Caki2 (cell line): ENCODE measurements at regions not wholly inside any gene's neighbourhood (a gene's known extent, or its start where the extent isn't known, plus 50 kb on each side); places are given as distances from the start of the nearest gene placed in this dataset.
"Not testable (repeated sequence)": the region's sequence is repeated elsewhere in the genome, so short reads cannot be mapped to it uniquely, and the experiment has no call there.

ENCODE experiments used
- DNase-seq: peaks from one replicate; pipeline ENCODE4 v3.0.0-alpha.2; 2015; ENCODE audit warnings: low read depth
- in situ Hi-C: cut with HindIII; loops from 2 replicates; pipeline ENCODE4 v1.10.0; 2016; ENCODE audit warnings: low sequenced_read_pairs, low pct_unique_long_range_greater_than_20kb, mixed read lengths

- no peak for DNase-seq
- in situ Hi-C loops: no loop called here
These were observed 109.4 kb upstream of the H2AZ1 start for GRCh38 chr4:100059467-100059866.

DNA sequence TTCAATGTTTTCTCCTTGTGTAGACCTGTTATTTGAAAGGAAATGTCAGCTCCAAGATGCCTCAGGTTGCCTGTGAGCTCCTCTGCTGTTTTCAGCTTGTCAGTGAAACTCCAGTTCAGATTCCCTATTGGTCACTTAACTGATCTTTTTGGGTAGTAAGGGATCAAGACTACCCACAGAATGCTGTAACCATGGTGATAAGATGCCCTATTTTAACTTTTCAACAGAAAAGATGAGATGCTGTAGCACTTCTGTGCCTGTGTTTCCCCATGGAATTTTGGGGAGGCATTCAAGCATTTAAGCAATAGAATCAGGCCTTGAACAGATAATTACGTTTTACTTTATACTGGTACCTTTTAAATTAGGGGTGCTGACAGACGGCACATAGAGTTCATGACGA, 106.6 kb upstream of the H2AZ1 start:
- in situ Hi-C loops: no loop called here
- DNase-seq: no peak

- in situ Hi-C loops: no loop called here
- DNase-seq: no peak
These were observed 104.0 kb upstream of the H2AZ1 start for GRCh38 chr4:100054071-100054470.

- DNase-seq: no peak
- in situ Hi-C loops: no loop called here
These were observed 99.8 kb upstream of the H2AZ1 start for GRCh38 chr4:100049872-100050271.

DNA sequence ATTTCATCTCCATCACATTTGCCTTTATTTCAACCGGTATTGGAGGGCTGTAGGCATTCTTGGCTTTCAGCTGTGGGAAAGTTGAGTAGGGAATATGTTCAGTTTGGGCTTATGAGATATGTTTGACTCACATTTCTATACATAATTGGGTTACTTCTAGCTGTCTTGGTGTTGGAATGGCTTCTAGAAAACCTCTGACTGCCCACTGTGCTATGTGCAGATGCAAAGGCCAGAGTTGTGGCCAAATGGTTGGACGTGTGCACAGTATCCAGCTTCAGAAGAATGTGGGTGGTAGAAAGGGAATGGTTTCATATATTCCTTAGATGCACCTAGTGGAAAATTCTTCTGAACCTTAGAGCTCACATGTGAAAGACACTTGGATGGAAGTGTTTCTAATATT, 92.6 kb upstream of the H2AZ1 start:
- in situ Hi-C loops: no loop called here
- DNase-seq: no peak

DNA sequence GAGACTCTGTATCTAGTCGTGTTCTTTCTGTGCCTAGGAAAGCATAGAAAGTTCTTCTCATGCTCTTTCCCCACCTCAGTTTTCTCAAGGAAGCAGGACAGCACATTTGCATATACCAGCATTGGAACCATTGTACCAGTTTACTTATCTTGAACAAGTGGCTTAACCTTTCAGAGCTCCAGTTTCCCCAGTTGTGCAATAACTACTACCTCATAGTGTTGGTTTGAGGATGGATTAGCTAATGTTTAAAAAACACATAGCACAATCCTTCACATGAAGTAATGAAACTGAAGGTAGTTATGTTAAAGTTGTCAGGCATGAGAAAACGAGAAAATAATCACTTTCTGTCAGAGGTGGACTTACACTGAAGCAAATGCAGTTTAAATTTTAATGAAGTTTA, 92.2 kb upstream of the H2AZ1 start:
- in situ Hi-C loops: no loop called here
- DNase-seq: no peak

DNA sequence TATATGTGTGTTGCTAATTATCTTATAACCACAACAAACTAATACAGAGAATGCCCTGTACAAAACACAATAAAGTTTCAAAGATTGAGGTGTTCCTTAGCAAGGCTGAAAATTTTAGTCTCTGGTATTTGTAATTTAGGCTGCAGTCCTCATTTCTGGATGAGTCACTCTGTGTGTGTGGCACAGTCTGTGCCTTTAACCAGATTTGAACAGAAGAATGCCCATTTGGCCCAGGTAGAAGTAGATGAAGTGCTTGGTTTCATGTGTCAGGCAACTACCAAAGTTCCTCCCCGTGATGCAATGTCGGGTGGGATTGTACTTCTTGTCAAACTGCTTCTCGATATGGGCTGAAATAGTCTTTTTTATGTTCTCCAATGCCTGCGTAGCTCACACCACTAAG, 91.6 kb upstream of the H2AZ1 start:
- no peak for DNase-seq
- in situ Hi-C loops: no loop called here

- no peak for DNase-seq
- in situ Hi-C loops: no loop called here
These were observed 84.1 kb upstream of the H2AZ1 start for GRCh38 chr4:100034023-100034664.

- in situ Hi-C loops: no loop called here
- no peak for DNase-seq
These were observed 76.0 kb upstream of the H2AZ1 start for GRCh38 chr4:100026066-100026465.

DNA sequence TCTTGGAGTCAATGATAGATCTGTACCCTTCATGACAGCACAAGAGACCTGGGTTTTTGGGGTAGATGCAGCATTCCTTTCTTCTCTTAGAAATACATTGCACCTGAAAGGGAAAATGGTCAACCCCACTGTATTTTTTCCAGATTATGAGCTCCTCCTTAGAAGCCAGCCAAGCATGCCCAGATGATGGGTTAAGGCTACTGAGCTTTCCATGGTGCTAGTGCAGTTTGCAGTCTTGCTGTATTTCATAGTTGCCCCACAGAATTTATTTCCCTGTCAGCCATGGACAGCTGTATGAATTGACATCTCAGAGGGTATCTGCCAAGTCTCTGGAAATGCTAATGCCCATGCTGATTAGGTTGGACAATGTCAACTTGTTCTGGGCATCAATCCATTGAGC, 73.7 kb upstream of the H2AZ1 start:
- in situ Hi-C loops: no loop called here

GRCh38 chr4:100022792-100023222, 72.7 kb upstream of the H2AZ1 start:
- in situ Hi-C loops: no loop called here
- no peak for DNase-seq

More for the DNA sequence above, 73.7 kb upstream of the H2AZ1 start:
- DNase-seq: no peak

- in situ Hi-C loops: no loop called here
- no peak for DNase-seq
These were observed 69.7 kb upstream of the H2AZ1 start for GRCh38 chr4:100019821-100020220.

DNA sequence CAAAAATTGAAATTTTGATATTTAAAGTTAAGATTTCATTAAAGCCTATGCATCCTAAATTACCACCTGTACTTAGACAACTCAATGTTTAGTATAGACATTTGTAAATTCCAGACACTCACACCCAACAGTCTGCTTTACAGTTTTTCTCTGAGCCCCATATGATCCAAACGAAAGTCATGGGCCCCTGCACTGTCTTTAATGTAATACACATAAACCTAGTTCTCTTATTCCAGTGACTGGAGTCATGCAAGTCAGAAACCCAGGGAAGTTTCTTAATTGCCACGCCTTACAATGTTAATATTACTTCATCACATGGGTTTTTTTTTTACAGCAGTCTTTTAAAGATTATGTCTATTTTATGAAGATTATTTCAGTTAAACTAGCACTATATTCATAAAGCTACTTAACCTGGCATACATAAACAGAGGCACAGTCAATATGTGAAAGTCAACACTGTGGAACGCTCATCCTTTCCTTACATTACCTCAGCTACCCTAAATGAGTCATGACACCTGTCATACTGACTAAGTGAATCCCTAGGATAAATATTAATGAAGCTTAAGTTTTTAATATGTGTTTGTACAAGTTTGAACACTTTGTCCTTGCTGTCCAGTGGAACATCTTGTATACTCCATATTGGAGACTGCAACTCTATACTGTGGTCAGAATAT, 67.7 kb upstream of the H2AZ1 start:
- peak; percentile 38 for DNase-seq
- in situ Hi-C loops: no loop called here

GRCh38 chr4:100016191-100016590, 66.1 kb upstream of the H2AZ1 start:
- peak; percentile 10 for DNase-seq
- in situ Hi-C loops: no loop called here

DNA sequence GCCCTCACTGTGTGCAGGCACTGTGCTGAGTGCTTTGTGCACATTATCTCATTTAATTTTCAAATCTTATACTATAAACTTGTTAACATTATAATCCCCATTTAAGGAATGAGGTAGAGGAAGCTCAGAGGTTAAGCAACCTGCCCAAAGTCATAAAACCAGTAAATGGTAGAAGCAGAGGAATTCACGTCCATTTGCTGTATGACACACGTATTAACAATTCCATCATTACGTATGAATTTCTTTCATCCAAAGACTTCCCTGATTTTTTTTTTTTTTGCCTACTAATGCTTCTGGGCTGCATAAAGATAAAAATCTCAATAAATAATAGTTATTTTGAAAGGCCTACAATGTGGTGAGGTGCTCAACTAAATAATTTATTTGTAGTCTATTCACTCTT, 64.5 kb upstream of the H2AZ1 start:
- no peak for DNase-seq
- in situ Hi-C loops: no loop called here

GRCh38 chr4:100009490-100009889, 59.4 kb upstream of the H2AZ1 start:
- no peak for DNase-seq
- in situ Hi-C loops: no loop called here

DNA sequence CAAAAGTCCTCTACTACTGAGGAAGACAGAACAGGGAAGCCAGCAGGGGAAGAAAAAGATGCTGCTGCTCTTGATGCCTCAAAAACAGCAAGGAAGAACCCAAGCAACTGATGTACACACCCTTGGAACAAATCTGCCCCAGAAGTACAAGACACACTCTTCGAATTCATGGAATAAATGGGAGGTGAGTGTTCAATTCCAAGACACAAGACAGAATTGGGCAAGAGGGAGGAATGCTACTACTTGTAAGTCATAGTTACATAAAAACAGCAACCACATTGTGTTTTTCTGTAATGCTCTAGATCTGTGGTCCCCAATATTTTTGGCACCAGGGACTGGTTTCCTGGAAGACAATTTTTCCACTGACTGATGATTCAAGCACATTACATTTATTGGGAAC, 58.0 kb upstream of the H2AZ1 start:
- no peak for DNase-seq
- in situ Hi-C loops: no loop called here

GRCh38 chr4:100006161-100006560, 56.1 kb upstream of the H2AZ1 start:
- in situ Hi-C loops, DNase-seq: not testable (repeated sequence)
